Vagina (tissue), 2 donors: ENCODE measurements at regions not wholly inside any gene's neighbourhood (a gene's known extent, or its start where the extent isn't known, plus 50 kb on each side); places are given as distances from the start of the nearest gene placed in this dataset.

Experiments used
- CTCF ChIP-seq, 3 experiments: fragments of 450-650 bp in 2 of 3; fragments of 200-600 bp in 1 of 3; sonication (generic) in 1 of 3; IDR thresholded peaks; one replicate each; pipeline ENCODE4 v1.5.1; 2017 to 2019; ENCODE audit warnings: antibody characterized with exemption in 3 of 3, mild to moderate bottlenecking in 2 of 3, moderate library complexity in 2 of 3
- POLR2A ChIP-seq, 2 donors: fragments of 450-650 bp; IDR thresholded peaks; one replicate each; pipeline ENCODE4 v1.6.1; 2017; ENCODE audit warnings: antibody characterized with exemption in 2 of 2, mild to moderate bottlenecking in 2 of 2, moderate library complexity in 2 of 2

- TF ChIP-seq CTCF (IDR thresholded peaks at IDR 0.05) = no peak
- no peak for TF ChIP-seq POLR2A (IDR thresholded peaks at IDR 0.05)
Measured at GRCh38 chr4:22616516-22616915, 76.2 kb upstream of the GBA3 start.
